SK-N-SH (cell line): ENCODE measurements at regions not wholly inside any gene's neighbourhood (a gene's known extent, or its start where the extent isn't known, plus 50 kb on each side); places are given as distances from the start of the nearest gene placed in this dataset.

ENCODE experiments used
- FOXM1 ChIP-seq: IDR thresholded peaks from 2 replicates; pipeline ENCODE4 v1.4.0; 2012; ENCODE audit warnings: low read depth, mild to moderate bottlenecking
- POLR2AphosphoS5 ChIP-seq: IDR thresholded peaks from 2 replicates; pipeline ENCODE4 v1.6.1; 2012; ENCODE audit warnings: low read depth, low read length
- REST ChIP-seq: IDR thresholded peaks from 2 replicates; pipeline ENCODE4 v1.6.1; 2012; ENCODE audit warnings: mild to moderate bottlenecking, low read depth, low read length, moderate library complexity
- TEAD4 ChIP-seq: IDR thresholded peaks from 2 replicates; pipeline ENCODE4 v1.4.0; 2012; ENCODE audit warnings: mild to moderate bottlenecking, borderline replicate concordance; ENCODE audit not compliant: insufficient read depth
- TF ChIP-seq, protein P1 (sequence below): fragments of 200-600 bp; sonication (generic); IDR thresholded peaks from 2 replicates; pipeline ENCODE4 v1.6.1; 2017; ENCODE audit warnings: antibody characterized with exemption, mild to moderate bottlenecking, moderate library complexity

DNA sequence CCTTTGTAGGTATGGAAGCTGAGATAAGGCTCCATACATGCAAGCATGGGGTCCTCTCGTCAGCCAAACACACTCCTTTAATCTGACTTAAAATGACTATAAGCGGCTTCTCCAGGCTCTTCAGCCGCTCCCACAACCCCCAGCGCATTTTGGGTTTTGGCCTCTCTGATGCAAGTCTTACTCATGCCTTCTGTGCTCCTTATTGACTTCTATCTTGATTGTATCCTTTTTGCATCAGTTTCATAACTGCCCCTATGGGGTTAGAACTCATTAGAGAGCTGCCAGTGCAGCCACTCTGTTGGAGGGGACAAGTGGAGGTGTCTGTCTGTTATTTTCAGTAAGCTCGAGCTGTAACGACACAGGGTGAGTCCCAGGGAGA lies 70.1 kb upstream of the TAB2 start:
- TF ChIP-seq REST = no peak
- TF ChIP-seq TEAD4 = no peak
- TF ChIP-seq POLR2AphosphoS5 = no peak
- TF ChIP-seq, protein P1, sequence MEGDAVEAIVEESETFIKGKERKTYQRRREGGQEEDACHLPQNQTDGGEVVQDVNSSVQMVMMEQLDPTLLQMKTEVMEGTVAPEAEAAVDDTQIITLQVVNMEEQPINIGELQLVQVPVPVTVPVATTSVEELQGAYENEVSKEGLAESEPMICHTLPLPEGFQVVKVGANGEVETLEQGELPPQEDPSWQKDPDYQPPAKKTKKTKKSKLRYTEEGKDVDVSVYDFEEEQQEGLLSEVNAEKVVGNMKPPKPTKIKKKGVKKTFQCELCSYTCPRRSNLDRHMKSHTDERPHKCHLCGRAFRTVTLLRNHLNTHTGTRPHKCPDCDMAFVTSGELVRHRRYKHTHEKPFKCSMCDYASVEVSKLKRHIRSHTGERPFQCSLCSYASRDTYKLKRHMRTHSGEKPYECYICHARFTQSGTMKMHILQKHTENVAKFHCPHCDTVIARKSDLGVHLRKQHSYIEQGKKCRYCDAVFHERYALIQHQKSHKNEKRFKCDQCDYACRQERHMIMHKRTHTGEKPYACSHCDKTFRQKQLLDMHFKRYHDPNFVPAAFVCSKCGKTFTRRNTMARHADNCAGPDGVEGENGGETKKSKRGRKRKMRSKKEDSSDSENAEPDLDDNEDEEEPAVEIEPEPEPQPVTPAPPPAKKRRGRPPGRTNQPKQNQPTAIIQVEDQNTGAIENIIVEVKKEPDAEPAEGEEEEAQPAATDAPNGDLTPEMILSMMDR = no peak
- TF ChIP-seq FOXM1 = no peak
